ENCODE measurements at regions not wholly inside any gene's neighbourhood (a gene's known extent, or its start where the extent isn't known, plus 50 kb on each side); places are given as distances from the start of the nearest gene placed in this dataset.

- no peak for TF ChIP-seq CTCF (IDR thresholded peaks at IDR 0.05; ENCODE audit: insufficient read depth, missing control alignments)
- FAIRE-seq (no peak), DNase-seq (ENCODE audit: insufficient read length, low spot score) (no peak)
Observed at GRCh38 chr3:17795280-17795679, 52.8 kb upstream of the TBC1D5 start.

- FAIRE-seq (no peak), DNase-seq (ENCODE audit: insufficient read length, low spot score) (no peak)
- TF ChIP-seq CTCF (IDR thresholded peaks at IDR 0.05; ENCODE audit: insufficient read depth, missing control alignments): no peak
Observed at GRCh38 chr3:17793542-17794195, 51.2 kb upstream of the TBC1D5 start.

All from D721Med (cell line).